Activated CD4-positive, alpha-beta T cell treated with anti-CD3 and anti-CD28 coated beads, Interleukin-2, amount 50 U/mL, for 4 hours (primary cell): ENCODE measurements at regions not wholly inside any gene's neighbourhood (a gene's known extent, or its start where the extent isn't known, plus 50 kb on each side); places are given as distances from the start of the nearest gene placed in this dataset.
"Not testable (repeated sequence)": the region's sequence is repeated elsewhere in the genome, so short reads cannot be mapped to it uniquely, and the experiment has no call there.

Source experiments
- DNase-seq, 2 experiments: peaks; one replicate each; pipeline ENCODE4 v3.0.0-alpha.2; 2020

DNA sequence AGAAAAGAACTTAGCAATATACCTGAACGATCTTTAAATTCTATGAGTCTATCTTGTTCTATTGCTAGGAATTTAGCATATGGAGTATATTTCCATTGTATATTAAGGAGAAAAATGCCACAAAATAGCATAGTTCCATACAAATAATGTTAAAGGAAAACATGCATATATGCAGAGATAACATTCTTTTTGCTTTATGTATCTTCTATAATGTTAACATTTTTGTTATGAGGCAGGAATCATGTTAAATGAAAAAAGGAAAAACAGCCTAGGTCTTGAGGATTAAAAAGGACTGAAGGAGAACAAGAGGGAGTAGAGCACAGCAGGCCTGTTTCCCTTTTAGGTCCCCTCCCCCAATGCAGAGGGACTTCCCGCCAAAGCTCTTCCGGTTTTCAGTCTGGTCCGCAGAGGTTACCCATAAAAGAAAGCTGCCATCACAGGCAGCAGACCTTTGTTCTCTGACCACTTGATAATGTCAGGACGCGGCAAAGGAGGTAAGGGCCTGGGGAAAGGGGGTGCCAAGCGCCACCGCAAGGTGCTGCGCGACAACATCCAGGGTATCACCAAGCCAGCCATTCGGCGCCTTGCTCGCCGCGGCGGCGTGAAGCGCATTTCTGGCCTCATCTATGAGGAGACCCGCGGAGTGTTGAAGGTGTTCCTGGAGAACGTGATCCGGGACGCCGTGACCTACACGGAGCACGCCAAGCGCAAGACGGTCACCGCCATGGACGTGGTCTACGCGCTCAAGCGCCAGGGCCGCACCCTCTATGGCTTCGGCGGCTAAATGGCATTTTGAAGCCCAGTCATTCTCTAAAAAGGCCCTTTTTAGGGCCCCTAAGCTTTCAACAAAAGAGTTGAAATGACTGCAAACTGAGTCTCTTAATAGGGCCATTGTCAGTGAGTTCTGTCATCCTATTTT lies 108.4 kb upstream of the PRSS16 start:
- peak; percentile 30 to 33 for DNase-seq

DNA sequence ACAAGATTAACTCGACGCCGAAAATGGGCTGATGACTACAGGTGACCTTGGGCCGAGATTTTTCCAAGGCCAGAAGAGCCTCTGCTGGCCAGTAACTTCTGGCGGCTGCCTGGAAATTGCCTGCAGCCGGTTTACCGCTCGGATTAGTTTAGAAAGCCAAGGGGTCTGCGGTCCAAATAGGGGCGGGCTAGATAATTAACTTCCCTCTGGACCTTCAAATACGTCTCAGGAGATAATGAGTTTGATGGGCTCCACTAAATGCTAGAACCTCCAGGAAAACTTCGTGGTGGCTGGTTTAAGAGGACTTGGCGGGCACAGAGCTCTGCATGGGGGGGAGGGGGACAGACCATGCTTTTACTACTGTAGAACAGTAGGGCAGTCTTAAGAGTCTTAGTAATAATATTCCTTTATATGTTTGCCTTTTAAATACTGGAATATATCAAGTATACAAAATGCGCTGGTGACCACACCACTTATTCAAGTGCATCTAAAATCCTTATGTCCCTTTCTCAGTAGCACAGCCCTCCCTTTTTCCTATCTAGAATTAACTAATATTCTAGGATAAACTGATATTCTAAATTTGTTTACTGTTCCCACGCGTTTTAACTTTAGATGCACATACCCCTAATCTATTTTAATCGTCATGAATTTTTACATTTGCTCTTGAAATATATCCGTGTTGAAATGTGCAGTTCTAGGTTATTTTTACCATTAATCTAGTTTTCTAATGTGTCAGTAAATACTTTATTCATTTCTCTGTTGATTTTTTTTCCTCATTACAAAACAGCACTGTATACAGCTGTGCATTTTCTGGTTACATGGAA lies 107.5 kb upstream of the PRSS16 start:
- no peak for DNase-seq

DNA sequence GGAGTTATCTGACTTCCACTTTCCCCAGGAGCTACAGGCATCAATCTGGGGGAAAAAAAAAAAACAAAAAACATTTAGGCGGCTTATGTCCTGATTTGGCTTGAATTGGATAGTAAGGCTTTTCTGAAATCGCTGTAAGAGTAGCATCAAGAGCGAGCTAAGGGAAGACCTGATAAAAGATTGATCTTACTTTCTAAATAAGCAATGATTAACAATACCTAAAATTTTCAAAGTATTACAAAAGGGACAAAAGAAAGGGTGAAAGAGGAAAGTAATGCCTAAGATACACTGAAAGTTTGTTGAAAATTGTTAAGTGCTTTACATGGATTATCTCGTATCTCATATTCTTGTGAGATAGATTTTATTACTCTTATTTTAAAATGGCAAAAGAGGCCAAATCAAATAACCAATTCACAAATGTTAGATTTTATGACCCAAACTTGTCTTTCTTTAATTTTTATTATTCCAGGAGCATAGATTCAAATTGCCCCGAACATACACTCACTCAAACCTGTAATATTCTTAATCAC lies 106.4 kb upstream of the PRSS16 start:
- DNase-seq, result no peak

DNA sequence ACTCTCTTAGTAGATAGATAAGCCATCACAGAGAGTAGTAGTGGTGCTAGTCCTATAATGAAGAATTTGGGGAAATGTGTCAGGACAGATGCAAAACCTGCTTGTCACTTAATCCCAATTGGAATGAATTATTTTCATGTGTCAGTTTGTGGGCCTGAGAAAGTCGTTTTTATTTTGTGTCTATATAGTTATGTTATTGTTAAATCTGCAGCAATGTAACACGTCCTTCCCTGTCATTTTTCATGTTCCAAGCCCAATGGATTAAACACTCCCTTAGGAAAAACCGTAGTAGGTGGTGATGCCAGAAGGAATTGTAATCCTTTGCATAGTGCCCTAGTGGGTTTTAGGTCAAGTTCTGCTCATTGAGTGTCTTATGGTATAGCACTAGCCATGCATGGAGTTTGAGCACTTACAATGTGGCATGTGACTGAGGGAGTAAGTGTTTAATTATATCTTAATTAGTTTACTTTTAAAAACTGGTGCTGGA lies 105.9 kb upstream of the PRSS16 start:
- no peak for DNase-seq

DNA sequence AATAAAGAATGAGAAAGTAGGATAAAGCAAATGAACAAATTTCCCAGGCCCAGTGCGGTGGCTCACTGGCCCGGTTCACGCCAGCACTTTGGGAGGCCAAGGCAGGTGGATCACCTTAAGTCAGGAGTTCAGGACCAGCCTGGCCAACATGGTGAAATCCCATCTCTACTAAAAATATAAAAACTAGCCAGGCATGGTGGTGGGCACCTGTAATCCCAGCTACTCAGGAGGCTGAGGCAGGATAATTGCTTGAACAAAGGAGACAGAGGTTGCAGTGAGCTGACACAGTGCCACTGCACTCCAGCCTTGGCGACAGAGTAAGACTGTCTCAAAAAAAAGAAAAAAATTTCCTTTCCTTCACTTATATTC lies 104.5 kb upstream of the PRSS16 start:
- not testable (repeated sequence) for DNase-seq

DNA sequence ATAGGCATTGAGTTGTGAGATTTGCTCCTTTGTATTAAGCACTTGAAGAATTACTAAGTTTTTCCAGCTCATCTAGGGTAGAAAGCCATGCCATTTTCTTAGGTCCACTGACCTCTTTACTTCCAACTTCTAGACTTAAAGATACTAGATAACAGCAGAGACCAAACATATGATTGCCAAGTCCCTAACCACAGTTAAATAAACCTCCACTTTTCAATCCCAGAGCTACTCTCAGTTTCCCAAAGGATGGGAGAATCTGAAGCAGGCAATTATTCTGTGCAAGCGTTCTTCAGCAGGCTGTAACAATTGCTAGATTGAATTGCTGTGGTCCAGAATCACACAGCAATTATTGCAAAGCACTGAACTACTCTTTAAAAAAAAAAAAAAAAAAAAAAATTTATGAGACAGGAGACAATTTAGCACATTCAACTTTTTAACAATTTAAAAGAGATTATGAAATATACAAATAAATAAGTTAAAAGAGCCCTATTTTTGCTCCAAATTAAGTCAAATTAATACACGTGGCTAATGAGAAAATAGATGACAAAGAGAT lies 104.0 kb upstream of the PRSS16 start:
- no peak for DNase-seq

DNA sequence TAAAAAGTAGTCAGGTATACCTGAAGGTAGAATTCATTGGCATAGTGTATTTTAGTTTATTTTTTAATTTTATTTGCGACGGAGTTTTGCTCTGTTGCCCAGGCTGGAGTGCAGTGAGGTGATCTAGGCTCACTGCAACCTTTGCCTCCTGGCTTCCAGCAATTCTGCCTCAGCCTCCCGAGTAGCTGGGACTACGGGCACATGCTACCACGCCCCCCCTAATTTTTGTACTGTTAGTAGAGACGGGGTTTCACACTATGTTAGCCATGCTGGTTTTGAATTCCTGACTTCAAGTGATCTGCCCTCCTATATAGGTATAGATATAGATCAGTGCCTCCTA lies 102.8 kb upstream of the PRSS16 start:
- no peak for DNase-seq

DNA sequence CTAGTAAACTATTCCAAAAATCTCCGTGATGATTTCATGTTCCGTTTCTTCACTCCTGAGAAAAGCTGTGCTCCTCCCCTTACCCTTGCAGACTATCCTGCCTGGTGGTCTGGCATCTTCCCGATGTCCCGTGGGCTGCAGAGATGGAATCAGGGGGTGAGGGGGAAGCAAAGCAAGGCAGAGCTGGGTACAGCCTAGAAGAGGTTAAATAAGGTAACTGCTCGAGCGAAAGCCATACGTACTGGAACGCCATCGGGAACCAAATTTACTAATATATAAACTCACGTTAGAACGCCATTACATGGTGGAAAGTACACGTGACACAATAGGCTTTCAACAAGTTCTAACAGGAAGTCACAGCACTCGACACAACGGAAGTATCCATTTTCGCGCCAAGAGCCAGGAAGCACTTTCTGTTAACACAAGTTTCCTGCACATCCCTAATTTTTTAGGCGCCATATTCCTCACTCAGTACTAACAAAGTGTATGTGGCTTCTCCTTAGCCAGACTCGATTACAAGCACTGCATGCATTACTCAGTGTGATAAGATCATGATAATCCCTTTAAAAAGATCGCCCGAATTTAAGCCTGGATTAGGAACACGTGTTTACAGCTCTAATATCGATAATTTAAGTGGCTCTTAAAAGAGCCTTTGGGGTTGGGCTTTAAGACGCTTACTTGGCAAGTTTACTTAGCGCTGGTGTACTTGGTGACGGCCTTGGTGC lies 101.6 kb upstream of the PRSS16 start:
- DNase-seq, result peak; percentile 44 to 49

DNA sequence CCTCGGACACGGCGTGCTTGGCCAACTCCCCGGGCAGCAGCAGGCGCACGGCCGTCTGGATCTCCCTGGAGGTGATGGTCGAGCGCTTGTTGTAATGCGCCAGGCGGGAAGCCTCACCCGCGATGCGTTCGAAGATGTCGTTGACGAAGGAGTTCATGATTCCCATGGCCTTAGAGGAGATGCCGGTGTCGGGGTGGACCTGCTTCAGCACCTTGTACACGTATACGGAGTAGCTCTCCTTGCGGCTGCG lies 101.1 kb upstream of the PRSS16 start:
- not testable (repeated sequence) for DNase-seq

DNA sequence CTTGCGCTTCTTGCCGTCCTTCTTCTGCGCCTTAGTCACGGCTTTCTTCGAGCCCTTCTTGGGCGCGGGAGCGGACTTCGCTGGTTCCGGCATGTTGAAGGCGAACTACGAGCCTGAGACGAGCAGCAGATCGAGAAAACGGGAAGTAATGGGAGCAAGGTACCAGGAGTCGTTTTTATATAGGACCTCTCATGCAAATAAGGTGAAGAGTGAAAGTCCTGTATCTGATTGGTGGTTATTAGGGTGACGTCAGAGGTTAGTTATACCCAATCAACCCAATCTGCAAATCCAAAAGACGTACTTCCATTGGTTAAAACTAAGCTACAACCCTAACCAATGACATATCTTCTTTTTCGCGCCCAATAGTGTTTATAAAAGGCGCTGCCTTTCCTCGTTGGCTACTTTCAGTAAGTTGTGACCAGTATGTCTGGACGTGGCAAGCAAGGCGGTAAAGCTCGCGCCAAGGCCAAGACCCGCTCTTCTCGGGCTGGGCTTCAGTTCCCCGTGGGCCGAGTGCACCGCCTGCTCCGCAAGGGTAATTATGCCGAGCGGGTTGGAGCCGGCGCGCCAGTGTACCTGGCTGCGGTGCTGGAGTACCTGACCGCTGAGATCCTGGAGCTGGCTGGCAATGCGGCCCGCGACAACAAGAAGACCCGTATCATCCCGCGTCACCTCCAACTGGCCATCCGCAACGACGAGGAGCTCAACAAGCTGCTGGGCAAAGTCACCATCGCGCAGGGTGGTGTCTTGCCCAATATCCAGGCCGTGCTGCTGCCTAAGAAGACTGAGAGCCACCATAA lies 100.6 kb upstream of the PRSS16 start:
- DNase-seq, result peak; percentile 63 to 69

DNA sequence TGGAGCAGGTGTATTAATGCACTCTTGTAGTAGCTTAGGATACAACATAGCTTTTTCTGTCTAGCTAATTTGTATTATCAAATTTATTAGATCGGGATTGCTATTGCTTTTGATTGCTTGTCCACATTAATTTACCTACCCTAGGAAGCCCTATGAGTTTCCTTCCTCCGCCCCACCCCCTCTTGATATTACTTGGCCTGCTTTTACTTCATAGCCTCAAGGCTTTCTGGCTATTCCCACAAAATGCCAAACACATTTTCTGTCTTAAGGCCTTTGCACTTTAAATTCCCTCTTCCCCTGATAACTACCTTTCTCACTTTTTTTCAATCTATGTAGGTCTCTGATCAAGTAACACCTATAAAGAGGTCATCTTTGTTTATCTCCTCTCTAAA lies 99.1 kb upstream of the PRSS16 start:
- DNase-seq, result no peak

DNA sequence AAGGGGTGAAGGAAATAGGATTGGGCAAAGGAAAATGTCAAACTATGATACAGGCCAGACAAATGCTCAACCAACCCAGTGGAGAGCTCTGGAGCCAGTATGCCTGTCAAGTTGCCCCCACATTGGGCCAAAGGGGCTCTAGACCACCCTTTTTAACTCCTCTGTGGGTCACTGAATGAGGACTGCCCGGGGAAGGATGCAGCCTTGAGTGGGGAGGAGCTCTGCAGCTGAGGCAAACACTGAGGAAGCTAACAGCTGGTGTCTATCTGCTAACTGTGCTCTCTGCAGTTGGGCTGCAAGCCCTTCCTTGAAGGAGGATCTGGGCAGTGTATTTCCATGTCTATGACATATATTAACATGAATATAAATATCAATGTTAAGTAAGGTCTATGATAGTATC lies 98.4 kb upstream of the PRSS16 start:
- DNase-seq, result no peak

DNA sequence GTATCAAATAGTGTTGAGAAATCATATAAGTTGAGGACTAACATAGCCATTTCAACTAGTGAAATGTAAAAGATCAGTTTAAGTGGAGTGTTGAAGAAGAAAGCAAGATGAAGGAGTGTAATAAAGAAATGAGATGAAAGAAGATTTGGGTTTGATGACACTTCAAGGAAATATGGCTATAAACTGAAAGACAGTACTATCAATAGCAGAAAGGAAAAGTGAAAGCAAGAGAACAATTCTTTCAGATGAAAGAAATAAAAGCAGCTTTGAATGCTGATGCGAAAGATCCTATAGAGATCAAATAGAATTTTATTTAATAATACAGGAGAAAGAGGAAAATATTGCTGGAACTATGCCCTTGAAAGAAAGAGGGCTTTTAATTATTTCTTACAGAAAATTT lies 92.8 kb upstream of the PRSS16 start:
- no peak for DNase-seq

DNA sequence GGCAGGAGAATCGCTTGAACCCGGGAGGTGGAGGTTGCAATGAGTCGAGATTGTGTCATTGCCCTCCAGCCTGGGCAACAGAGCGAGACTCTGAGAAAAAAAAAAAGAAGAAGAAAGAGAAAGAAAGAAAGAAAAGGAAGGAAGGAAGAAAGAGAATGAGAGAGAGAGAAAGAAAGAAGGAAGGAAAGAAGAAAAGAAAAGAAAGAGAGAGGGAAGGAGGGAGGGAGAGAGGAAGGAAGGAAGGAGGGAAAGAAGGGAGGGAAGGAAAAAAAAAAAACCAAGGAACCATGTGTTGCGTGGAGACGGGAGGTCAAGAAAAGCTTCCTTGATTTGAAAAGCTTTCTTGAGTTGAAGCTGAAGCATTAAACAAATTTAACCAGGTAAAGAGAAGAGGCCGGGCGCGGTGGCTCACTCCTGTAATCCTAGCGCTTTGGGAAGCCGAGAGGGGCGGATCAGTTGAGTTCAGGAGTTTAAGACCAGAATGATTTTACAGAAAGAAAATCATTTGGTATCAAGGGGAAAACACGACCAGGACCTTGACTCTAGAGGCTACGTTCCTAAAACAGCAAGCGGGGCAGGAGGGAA lies 90.5 kb upstream of the PRSS16 start:
- no peak for DNase-seq

DNA sequence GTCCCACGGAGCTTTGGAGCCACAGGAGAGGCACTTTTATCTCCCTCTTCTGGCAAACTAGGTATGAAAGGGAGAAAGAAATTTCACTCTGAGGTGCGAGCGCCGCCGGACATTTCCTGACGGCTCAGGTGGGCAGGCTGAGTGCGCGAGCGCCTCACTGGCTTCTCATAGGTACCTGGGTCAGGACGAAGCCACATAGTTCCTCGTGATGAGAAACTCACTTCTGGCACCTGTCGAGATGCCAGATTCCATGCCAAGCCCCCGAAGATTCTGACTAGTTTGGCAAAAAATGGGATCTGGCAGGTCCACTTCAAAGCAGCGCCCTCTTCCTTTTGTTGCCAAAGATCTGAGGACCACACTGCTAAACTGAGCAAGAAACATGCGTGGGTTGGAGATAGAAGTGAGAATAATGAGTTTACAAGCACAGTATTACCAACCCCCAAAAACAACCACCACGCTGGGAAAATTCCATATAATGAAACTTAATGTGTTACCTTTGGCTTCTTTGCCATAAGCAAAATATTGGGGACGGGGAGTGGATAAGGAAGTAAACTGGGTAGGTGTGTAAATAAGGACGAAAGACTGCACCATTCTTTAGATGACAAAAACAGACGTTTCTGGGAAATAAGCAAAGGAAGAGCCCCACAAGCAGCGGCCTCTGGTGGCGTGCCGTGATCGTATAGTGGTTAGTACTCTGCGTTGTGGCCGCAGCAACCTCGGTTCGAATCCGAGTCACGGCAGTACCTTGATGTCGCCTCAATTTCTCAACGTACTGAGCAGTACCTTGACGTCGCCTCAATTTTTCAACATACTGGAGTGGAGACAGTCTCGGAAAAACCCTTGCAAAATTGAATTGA lies 89.8 kb upstream of the PRSS16 start:
- peak; percentile 81 to 82 for DNase-seq

DNA sequence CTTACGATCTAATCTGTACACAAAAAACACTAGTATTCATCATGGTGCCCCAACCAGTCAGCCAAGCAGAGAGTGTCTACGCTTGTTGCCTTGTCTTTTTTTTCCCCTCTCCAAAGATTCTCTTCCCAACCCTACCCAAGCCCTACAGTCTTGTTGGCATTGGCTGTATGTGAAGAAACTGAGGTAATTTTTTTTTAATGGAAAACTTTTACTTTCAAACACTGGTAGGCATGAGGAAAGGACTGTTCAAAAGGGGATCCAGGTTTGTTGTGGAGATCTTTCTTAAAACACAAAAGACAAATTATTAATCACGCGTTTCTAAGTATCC lies 89.2 kb upstream of the PRSS16 start:
- DNase-seq, result no peak

DNA sequence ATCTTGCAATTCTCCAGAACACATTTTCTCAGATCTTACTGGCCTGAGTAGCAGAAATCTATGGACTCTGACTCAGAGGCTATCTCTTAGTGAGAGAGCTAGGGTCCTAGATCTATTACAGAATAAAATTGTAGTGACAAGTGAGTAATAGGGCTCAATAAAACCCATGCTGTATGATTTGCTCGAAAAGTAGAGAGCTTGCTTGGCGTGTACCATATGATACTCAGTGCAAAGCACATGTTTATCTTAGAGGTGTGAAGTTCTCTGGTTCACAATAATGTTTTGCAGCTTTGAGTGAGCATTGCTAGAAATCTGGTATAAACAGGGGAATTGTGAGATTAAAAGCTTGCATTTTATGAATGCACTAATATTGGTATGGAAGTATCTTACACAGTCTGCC lies 87.8 kb upstream of the PRSS16 start:
- DNase-seq, result no peak

DNA sequence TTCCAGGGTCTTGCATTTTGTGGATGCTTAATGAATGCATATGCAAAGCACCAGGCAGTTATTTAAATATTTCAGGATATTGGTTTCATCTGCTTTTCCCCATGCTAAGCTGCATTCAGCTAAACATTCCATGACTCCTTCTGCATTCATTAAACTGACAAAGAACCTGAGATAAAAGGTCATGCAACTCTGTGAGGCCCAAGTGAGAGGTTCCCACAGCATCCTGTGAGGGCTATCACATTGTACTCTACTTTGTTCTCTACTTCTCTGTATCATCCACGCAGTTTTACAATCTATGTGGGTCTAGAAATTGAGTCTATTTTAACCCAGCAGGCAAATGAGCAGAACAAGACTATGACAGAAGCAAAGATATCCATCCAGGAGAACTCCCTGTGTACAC lies 86.4 kb upstream of the PRSS16 start:
- no peak for DNase-seq

DNA sequence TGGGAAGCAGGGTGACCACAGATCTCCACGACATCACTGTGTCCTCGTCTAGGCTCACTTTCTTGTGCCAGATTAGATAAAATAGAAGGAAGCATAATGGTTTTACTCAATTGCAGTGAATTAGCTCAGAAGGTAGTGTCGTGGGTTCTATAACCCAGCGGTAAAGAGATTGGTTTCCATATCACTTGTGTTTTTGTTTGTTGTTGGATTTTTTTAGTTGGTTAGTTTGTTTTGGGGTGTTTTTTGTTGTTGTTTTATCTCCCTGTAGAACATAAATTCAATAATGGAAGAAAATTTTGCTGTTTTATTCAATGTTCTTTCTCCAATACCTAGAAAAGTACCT lies 85.9 kb upstream of the PRSS16 start:
- DNase-seq, result no peak

DNA sequence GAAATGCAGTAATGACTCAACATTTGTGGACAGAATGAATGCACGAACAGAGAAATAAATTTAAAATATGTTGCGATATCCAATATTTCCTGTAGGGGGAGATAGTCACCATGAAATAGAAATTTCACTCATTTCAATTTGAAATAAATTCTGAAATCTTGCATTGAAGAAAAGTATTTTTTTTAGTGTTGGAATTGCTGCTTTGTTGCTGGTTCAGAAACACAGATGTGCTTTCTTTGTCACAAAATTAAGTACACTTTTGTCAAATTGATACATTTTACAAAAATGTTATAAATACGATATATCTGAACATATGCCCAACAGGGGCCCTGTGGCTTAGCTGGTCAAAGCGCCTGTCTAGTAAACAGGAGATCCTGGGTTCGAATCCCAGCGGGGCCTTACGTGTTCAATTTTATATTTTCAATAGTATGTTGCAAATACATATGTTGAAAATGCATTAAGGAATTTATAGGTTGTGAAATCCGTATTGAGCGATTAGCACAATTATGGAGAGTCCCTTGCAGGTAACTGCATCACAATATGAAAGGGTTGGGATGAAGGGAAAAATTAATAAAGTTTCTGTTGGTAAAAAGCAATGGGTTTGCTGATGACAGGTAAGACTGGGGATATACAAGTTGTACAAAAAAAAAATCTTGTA lies 85.4 kb upstream of the PRSS16 start:
- DNase-seq, result no peak

DNA sequence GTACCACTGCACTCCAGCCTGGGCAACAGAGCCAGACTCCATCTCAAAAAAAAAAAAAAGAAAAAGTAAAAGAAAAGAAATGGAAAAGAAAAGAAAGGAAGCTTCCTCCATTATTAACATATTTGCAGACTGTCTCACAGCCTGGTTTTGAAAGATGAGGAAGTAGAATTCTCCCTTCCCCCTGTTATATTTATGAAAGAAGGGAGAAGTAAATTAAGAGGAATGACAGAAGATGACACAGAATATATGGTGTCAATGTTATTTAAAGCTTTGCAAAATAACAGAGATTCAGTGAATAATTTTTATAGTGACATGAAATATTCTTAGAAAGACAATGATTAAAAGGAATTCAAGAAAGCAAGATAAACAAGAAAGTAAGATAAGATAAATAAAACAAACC lies 83.7 kb upstream of the PRSS16 start:
- DNase-seq, result no peak
